ENCODE measurements at regions not wholly inside any gene's neighbourhood (a gene's known extent, or its start where the extent isn't known, plus 50 kb on each side); places are given as distances from the start of the nearest gene placed in this dataset.

DNA sequence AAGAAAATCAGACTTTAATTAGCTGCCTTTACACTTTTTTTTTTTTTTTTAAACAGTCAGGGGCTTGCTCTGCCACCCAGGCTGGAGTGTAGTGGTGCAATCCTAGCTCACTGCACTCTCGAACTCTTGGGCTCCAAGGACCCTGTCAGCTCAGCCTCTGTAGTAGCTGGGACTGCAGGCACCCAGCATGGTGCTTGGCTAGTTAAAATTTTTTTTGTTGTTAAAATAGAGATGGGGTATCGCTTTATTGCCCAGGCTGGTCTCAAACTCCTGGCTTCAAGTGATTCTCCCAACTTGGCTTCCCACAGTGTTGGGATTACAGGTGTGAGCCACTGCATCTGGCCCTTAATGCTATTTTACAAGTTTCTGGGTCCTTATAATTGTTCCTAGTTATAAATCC, 359.1 kb downstream of the SPRY1 start:
- Histone ChIP-seq H3K27me3 (no peaks in the 10 kb centered on the region), H3K4me1 (no peaks in the 10 kb centered on the region), H3K9me3 (no peaks in the 10 kb centered on the region), H3K4me3 (no peak overlapping the region), H3K36me3 (no peaks in the 10 kb centered on the region), H3K27ac (no peak overlapping the region)
- intact Hi-C loops (cut with DNase I), result no loop called here
- TF ChIP-seq, protein P1, sequence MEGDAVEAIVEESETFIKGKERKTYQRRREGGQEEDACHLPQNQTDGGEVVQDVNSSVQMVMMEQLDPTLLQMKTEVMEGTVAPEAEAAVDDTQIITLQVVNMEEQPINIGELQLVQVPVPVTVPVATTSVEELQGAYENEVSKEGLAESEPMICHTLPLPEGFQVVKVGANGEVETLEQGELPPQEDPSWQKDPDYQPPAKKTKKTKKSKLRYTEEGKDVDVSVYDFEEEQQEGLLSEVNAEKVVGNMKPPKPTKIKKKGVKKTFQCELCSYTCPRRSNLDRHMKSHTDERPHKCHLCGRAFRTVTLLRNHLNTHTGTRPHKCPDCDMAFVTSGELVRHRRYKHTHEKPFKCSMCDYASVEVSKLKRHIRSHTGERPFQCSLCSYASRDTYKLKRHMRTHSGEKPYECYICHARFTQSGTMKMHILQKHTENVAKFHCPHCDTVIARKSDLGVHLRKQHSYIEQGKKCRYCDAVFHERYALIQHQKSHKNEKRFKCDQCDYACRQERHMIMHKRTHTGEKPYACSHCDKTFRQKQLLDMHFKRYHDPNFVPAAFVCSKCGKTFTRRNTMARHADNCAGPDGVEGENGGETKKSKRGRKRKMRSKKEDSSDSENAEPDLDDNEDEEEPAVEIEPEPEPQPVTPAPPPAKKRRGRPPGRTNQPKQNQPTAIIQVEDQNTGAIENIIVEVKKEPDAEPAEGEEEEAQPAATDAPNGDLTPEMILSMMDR (IDR thresholded peaks at IDR 0.05), result no peak
- DNase-seq, result no peak
- no peak for ATAC-seq

DNA sequence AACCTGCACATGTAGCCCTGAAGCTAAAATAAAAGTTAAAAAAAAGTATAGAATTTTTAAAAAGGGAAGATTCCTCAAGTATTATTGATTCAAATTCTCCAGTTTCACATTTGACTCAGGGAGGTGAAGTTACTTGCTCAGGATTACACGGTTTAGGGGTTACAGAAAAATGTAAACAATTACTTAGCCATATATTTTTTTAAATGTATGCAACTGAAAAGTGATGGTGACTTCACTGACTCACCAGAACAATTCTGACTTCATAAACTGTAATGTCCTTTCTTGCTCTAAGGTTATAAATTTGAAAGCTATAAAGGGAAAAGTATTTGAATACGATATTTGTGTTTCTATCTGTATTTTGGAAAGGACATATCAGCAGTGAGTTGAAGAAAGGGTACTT, 371.2 kb downstream of the SPRY1 start:
- H3K4me3 ChIP-seq, result no peak overlapping the region
- intact Hi-C loops (cut with DNase I), result no loop called here
- no peak overlapping the region for H3K27ac ChIP-seq
- DNase-seq (no peak), ATAC-seq (no peak)
- no peaks in the 10 kb centered on the region for H3K27me3 ChIP-seq
- TF ChIP-seq, protein P1 (IDR thresholded peaks at IDR 0.05), result no peak
- H3K36me3 ChIP-seq, result no peaks in the 10 kb centered on the region
- no peaks in the 10 kb centered on the region for H3K9me3 ChIP-seq
- H3K4me1 ChIP-seq, result no peaks in the 10 kb centered on the region

DNA sequence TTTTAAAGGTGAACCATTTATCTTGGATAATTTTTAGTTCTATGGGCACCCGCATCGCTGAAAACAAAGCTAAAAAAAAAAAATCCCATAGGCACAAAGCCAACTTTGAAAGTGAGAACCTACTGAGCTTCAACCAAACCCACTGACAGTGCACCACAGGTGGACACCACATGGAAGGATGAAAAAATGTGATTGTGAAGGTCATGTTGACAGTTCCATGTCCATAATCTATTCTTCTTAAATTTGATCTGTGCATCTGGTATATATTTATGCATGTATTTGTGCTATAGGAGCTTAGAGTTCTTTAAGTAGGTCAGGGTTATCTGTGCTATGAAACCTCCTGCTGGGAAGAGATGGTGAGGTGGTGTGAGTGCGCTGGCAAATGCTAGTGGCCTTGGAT, 374.3 kb downstream of the SPRY1 start:
- Histone ChIP-seq H3K4me3 (no peak overlapping the region), H3K9me3 (no peaks in the 10 kb centered on the region), H3K27ac (no peak overlapping the region), H3K4me1 (no peaks in the 10 kb centered on the region), H3K36me3 (no peaks in the 10 kb centered on the region), H3K27me3 (no peaks in the 10 kb centered on the region)
- DNase-seq (no peak), ATAC-seq (no peak)
- TF ChIP-seq, protein P1 (IDR thresholded peaks at IDR 0.05), result no peak
- intact Hi-C loops (cut with DNase I), result no loop called here

DNA sequence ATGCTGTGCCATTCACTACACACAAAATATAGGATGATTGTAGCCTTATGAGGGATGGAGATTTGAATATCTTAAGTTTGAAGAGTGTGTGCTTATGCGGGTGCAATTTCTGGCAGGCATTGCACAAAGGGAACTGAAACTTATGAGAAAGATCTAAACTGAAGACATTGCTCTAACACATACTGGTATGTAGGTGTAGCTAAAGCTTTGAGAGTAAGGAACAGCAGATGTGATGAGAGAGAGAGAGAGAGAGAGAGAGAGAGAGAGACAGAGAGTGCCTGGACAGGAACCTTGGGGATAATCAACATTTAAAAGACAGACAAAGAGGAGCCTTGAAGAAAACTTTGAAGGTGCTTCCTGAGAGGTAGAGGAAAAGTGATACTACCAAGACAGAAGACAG, 379.7 kb downstream of the SPRY1 start:
- no peaks in the 10 kb centered on the region for H3K9me3 ChIP-seq
- intact Hi-C loops (cut with DNase I), result no loop called here
- DNase-seq, result no peak

DNA sequence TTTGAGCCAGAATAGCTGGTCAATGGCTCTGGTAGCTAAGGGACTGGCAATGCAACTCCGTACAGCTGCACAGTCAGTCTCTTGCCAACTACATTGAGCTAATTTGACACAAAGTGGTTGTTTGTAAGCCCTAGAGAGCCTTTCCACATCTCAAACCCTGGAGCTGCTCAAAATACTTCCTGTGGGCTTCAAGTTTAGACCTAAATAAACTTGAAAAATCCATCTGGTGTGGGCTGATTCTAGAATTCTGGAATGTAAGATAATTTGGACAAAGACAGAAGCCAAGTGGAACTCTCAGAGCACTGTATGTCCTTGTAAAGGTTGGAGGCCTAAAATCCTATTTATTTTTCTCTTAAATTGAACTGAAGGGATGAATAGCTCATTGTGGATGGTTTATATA, 380.8 kb downstream of the SPRY1 start:
- Histone ChIP-seq H3K27ac (no peak overlapping the region), H3K27me3 (no peaks in the 10 kb centered on the region), H3K4me1 (peaks cover 8% of the 10 kb centered on the region), H3K9me3 (no peaks in the 10 kb centered on the region), H3K36me3 (no peaks in the 10 kb centered on the region), H3K4me3 (no peak overlapping the region)
- DNase-seq (no peak), ATAC-seq (no peak)
- intact Hi-C loops (cut with DNase I), result no loop called here
- TF ChIP-seq, protein P1 (IDR thresholded peaks at IDR 0.05), result no peak

More for the DNA sequence above, 379.7 kb downstream of the SPRY1 start:
- Histone ChIP-seq H3K4me3 (no peak overlapping the region), H3K36me3 (no peaks in the 10 kb centered on the region), H3K27ac (no peak overlapping the region), H3K27me3 (no peaks in the 10 kb centered on the region), H3K4me1 (peaks cover 8% of the 10 kb centered on the region)
- TF ChIP-seq, protein P1 (IDR thresholded peaks at IDR 0.05), result no peak
- no peak for ATAC-seq

DNA sequence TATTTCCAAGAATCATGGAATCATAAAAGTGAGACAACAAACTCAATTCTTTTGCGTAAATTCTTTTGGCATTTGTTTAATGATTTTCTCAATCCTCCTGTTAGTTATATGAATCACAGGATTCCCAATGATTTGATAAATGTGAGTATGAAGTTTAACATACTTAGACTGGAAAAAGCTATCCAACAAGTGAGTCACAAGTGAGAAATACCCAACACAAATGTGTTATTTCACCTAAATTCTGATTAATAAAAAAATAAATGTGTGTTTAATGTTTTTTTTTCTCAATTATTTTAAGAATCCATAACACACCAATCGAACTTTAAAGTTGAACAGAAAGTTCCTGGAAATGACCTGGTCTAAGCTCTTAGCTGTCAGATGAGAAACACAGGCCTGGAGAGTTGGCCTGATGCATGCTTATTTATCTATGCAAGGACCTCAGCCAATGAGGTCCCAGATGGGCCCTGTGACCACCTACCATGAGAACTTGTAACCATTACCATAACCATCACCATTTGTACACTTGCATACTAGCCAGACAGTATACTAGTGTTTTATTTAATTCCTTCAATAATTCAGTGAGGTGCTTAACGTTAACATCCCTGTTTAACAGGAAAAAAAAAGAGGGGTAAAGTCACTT, 386.7 kb downstream of the SPRY1 start:
- Histone ChIP-seq H3K27me3 (no peaks in the 10 kb centered on the region), H3K4me1 (peaks cover 8% of the 10 kb centered on the region), H3K27ac (peak overlapping the region; percentile 3), H3K9me3 (no peaks in the 10 kb centered on the region), H3K36me3 (no peaks in the 10 kb centered on the region), H3K4me3 (no peak overlapping the region)
- ATAC-seq, result no peak
- no peak for DNase-seq
- TF ChIP-seq, protein P1 (IDR thresholded peaks at IDR 0.05), result no peak
- intact Hi-C loops (cut with DNase I), result no loop called here
